Activated naive CD4-positive, alpha-beta T cell (primary cell): ENCODE measurements at regions not wholly inside any gene's neighbourhood (a gene's known extent, or its start where the extent isn't known, plus 50 kb on each side); places are given as distances from the start of the nearest gene placed in this dataset.

Experiments used
- DNase-seq, 4 experiments: peaks; one replicate each; lab custom pipeline; 2025; lab: John Stamatoyannopoulos, UW

DNA sequence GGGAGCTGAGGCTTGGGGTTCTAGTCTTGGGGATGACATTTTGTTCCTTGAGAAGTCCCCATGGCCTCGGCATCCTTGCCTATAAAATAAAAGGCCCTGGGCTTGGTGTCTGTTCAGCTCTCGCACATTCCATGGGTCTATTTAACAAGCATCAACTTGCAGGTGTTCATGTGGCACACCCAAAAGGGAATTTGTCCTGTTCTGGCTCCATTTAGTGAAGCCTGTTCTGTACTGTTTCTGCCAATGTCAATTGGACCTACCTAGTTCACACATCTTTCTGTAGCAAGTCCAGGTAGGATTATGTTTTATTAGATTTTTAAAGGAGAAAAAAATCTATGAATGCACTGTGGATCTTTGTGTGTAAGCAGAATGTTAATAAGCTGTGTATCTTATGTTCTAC is 262.0 kb downstream of the HIVEP2 start:
- DNase-seq = no peak

GRCh38 chr6:142683714-142684141 is 261.2 kb downstream of the HIVEP2 start:
- no peak for DNase-seq

- DNase-seq = no peak
Measured at GRCh38 chr6:142684371-142684770, 260.6 kb downstream of the HIVEP2 start.

- DNase-seq = peak in 1 of 4 experiments; percentile 27
Measured at GRCh38 chr6:142685852-142686506, 259.0 kb downstream of the HIVEP2 start.

DNA sequence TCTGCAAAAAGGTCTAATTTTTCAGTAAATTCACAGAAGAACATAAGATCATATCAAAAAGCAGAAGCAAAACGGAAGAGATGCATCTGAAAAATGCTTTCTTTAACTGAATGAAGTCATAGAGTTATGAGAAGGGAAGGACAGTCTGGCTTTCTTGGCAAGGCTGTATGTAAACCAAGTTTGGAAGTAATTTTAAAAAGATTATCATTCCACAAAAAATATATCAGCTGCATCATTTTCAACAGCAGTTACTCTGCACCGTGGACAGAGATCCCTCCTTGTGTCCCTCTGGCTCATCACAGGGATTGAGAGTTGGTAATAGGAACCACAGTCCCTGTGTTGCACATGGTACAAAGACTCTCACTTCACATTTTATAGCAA is 258.5 kb downstream of the HIVEP2 start:
- no peak for DNase-seq

GRCh38 chr6:142692942-142693341 is 252.0 kb downstream of the HIVEP2 start:
- DNase-seq = peak; percentile 15 to 49 (median 38)

- no peak for DNase-seq
Measured at GRCh38 chr6:142693441-142693840, 251.5 kb downstream of the HIVEP2 start.

- no peak for DNase-seq
Measured at GRCh38 chr6:142694054-142694453, 250.9 kb downstream of the HIVEP2 start.

GRCh38 chr6:142695016-142695415 is 250.0 kb downstream of the HIVEP2 start:
- no peak for DNase-seq

GRCh38 chr6:142696123-142697000 is 248.6 kb downstream of the HIVEP2 start:
- DNase-seq = no peak

GRCh38 chr6:142697001-142697335 is 248.0 kb downstream of the HIVEP2 start:
- DNase-seq = no peak

DNA sequence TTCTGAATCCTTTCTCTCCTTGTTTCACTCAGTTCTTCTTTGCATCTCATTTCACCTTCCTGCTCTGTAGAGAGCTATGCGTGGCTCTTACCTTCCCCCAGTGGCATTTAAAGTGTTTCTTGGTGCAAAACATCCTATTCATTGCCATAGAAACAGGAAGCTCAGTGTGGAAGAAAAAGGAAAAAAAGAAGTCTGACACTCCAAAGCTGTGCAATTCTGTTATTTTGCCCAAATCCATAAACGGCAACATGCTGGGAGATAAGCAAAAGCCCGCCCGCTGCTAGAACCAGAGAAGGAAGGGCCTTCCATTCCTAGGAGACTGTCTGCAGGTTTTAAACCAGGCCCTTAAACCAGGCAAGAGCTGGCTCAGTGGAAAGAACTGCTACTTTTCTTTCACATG is 247.1 kb downstream of the HIVEP2 start:
- no peak for DNase-seq

- DNase-seq = no peak
Measured at GRCh38 chr6:142698751-142699150, 246.2 kb downstream of the HIVEP2 start.

GRCh38 chr6:142699391-142699790 is 245.6 kb downstream of the HIVEP2 start:
- no peak for DNase-seq

GRCh38 chr6:142700032-142700431 is 244.9 kb downstream of the HIVEP2 start:
- DNase-seq = no peak

- DNase-seq = no peak
Measured at GRCh38 chr6:142700671-142701312, 244.2 kb downstream of the HIVEP2 start.
